ENCODE measurements at regions not wholly inside any gene's neighbourhood (a gene's known extent, or its start where the extent isn't known, plus 50 kb on each side); places are given as distances from the start of the nearest gene placed in this dataset.

DNA sequence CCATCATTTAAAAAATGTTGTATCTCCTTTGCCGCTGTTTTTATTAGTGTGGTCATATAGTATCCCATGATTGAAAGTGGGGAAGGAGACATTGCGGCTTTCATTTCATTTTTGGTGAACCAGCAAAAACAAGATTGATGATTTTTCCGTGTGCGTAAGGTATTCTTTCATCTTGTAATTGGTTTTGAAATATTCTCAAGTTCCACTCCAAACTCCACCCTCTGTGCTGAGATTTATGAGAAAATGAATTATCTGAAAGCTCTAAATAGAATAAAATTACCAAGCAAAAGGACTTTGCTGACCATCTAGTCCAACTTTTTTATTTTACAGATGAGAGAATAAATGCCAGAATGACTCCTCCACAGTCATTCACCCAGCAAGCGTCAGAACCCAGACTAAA is 103.1 kb upstream of the MPDZ start:
- no peak for TF ChIP-seq TAF1 (IDR thresholded peaks at IDR 0.05; ENCODE audit: borderline replicate concordance, low read depth, low read length)
- no peak for TF ChIP-seq POLR2AphosphoS5 (IDR thresholded peaks at IDR 0.05; ENCODE audit: low read depth, low read length)
- TF ChIP-seq POLR2A (IDR thresholded peaks at IDR 0.05; ENCODE audit: low read depth, low read length), result no peak
- FAIRE-seq (no peak), DNase-seq (ENCODE audit: insufficient read length) (no peak)

DNA sequence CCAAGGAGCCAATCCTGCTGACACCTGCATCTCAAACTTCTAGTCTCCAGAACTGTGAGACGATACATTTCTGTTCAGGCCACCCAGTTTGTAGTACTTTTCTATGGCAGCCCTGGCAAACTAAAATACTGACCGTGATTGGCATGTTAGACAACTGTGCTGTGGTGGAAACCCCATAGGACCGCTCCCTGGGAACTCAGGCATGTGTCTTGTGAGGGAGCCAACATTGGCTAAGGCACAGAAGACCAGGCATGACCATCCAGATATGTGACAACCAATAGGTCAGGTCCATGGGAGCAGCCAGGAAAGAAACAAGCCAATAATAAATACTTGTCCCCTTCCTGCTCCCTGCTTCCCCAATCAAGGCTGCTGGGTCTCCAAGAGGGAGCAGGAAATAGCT is 101.4 kb upstream of the MPDZ start:
- DNase-seq (ENCODE audit: insufficient read length) (no peak), FAIRE-seq (no peak)
- TF ChIP-seq POLR2AphosphoS5 (IDR thresholded peaks at IDR 0.05; ENCODE audit: low read depth, low read length) (no peak), POLR2A (IDR thresholded peaks at IDR 0.05; ENCODE audit: low read depth, low read length) (no peak), TAF1 (IDR thresholded peaks at IDR 0.05; ENCODE audit: borderline replicate concordance, low read depth, low read length) (no peak)

DNA sequence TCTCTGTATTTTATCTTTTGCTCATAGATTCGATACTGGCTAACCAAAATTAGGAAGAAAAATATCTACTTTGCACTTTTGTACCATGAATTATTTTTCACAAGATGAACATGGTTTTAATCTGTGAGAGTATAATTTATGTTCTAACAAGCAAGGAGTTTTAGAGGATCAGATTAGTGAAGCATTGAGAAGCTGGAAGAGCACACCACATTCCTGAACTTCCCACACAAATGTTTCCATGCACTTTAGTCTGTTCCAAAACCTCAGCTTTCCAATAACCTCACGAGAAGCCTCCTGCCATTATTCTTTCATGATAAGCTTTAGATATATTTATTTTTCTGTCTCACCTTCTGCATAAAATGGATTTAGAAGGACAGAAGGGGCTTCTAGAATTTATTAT is 98.7 kb upstream of the MPDZ start:
- FAIRE-seq (no peak), DNase-seq (ENCODE audit: insufficient read length) (no peak)
- TF ChIP-seq POLR2A (IDR thresholded peaks at IDR 0.05; ENCODE audit: low read depth, low read length) (no peak), POLR2AphosphoS5 (IDR thresholded peaks at IDR 0.05; ENCODE audit: low read depth, low read length) (no peak), TAF1 (IDR thresholded peaks at IDR 0.05; ENCODE audit: borderline replicate concordance, low read depth, low read length) (no peak)

DNA sequence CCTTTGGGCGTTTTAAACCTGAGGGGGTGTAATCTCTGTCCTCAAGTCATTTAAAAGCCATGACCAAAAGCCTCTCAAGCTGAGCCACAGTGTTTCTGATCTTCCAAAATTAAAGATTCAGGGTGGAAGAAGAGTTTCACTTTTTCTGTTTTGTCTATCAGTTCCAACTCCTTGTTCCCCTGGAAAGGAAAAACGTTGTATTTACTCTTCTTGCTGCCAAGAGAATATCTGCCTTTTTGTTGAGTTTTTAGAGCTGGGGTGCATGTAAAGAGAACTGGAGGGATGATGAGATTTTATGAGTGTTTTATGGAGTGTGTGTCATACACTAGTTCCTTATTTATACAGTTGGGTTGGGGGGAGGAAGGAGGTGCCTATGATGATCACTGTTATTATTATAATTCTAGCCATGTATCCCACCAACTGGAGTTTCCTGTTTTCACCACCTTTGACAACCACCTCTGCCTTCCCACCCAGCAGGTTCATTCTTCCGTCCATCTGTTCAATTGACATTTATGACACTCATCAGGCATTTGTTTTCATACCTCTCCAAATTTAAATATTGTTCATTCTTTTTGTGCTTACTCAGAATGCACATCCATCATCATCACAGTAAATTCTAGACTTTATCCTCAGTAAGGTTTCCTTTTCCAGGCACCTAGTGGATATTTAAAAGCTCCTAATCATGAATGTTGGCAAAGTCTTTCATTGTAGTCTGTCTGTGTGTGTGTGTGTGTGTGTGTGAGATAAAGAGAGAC is 97.9 kb upstream of the MPDZ start:
- FAIRE-seq (no peak), DNase-seq (ENCODE audit: insufficient read length) (no peak)
- TF ChIP-seq POLR2AphosphoS5 (IDR thresholded peaks at IDR 0.05; ENCODE audit: low read depth, low read length) (no peak), TAF1 (IDR thresholded peaks at IDR 0.05; ENCODE audit: borderline replicate concordance, low read depth, low read length) (no peak), POLR2A (IDR thresholded peaks at IDR 0.05; ENCODE audit: low read depth, low read length) (no peak)

DNA sequence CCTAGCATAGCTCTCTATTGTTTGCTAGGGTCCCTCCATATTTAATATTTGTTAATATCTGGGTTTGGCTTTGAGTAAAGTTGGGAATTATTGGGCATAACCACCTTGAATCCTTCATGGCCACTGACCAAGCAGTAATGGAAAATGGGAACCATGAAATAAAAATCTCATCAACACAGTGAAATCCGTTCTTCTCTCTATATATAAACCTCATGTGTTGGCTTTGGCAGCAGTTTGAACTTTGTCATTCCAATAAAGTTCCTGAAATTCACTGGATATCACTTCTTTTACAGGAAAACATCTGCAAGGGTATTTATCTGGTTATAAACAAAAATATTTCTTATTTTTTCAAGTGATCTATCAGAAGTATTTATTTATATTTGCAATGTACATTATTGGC is 93.0 kb upstream of the MPDZ start:
- DNase-seq (ENCODE audit: insufficient read length) (no peak), FAIRE-seq (no peak)
- TF ChIP-seq POLR2A (IDR thresholded peaks at IDR 0.05; ENCODE audit: low read depth, low read length), result no peak
- no peak for TF ChIP-seq POLR2AphosphoS5 (IDR thresholded peaks at IDR 0.05; ENCODE audit: low read depth, low read length)
- TF ChIP-seq TAF1 (IDR thresholded peaks at IDR 0.05; ENCODE audit: borderline replicate concordance, low read depth, low read length), result no peak

DNA sequence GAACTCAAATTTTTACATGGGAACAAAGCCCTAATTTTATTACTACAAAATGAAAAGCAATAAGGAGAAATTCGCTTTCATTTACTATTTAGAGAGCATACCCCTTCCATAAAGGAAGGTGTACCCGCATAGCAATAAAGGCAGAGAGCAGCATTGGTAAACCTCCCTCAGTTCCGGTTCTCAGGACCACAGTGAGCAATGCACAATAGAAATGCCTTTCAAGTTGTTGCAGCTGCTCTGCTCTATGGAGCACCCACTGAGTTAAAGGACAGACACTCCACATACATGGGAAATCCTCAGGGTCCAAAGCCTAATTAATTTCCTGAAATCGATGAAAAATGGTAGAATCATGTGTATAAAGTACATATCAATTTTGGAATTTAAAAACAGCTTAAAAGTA is 89.9 kb upstream of the MPDZ start:
- FAIRE-seq, result no peak
- DNase-seq (ENCODE audit: insufficient read length), result no peak
- TF ChIP-seq POLR2AphosphoS5 (IDR thresholded peaks at IDR 0.05; ENCODE audit: low read depth, low read length) (no peak), POLR2A (IDR thresholded peaks at IDR 0.05; ENCODE audit: low read depth, low read length) (no peak), TAF1 (IDR thresholded peaks at IDR 0.05; ENCODE audit: borderline replicate concordance, low read depth, low read length) (no peak)

DNA sequence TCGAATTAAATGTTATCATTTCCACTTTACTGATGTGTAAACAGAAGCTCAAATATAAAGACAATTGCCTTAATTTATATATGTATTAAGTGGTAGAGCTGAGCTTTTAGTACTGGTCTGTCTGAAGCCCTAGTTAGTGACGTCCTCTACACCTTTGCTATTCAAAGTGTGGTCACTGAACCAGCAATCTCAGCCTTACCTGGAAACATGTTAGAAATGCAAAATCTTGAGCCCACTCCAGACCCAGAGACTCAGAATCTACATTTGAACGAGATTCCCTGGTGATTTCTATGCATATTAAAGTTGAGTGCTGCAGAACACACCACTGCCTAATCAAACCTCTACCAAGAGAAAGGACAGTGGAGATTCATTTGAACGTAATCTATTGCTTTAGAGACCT is 88.3 kb upstream of the MPDZ start:
- DNase-seq (ENCODE audit: insufficient read length) (no peak), FAIRE-seq (no peak)
- TF ChIP-seq TAF1 (IDR thresholded peaks at IDR 0.05; ENCODE audit: borderline replicate concordance, low read depth, low read length), result no peak
- no peak for TF ChIP-seq POLR2A (IDR thresholded peaks at IDR 0.05; ENCODE audit: low read depth, low read length)
- TF ChIP-seq POLR2AphosphoS5 (IDR thresholded peaks at IDR 0.05; ENCODE audit: low read depth, low read length), result no peak

DNA sequence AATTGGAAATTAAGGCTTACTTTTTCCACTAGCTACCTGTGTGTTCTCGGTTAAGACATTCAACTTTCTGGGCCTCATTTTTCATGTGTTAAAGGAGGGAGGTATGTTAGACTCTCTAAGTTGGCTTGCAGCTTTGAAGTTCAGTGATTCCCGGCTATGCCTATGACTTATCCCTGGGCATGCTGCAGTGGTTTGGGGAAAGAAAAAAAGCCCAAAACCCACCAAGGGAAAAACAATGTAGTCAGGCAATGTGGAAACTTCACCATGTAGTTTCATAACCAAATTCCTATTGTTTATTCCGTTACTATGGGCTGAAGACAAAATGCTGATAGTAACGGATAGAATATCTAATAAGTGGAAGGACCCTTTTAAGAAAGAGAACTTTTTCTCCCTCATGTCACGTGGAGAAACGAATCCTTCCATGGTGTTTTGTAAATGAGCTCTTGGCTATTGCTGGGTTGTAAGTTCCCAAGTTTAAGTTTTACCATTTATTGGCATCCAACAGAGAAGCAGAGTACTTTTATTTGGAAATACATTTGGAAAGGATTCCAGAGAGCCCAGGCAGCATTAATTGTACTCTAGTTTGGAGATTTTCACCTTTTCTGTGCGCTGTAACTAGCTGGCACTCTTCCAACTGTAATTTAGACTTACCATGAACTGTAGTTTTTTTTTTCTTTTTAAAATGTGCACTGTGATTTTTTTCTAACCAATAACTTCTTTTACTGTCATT is 84.9 kb upstream of the MPDZ start:
- TF ChIP-seq POLR2A (IDR thresholded peaks at IDR 0.05; ENCODE audit: low read depth, low read length) (no peak), POLR2AphosphoS5 (IDR thresholded peaks at IDR 0.05; ENCODE audit: low read depth, low read length) (no peak), TAF1 (IDR thresholded peaks at IDR 0.05; ENCODE audit: borderline replicate concordance, low read depth, low read length) (no peak)
- DNase-seq (ENCODE audit: insufficient read length) (no peak), FAIRE-seq (no peak)

DNA sequence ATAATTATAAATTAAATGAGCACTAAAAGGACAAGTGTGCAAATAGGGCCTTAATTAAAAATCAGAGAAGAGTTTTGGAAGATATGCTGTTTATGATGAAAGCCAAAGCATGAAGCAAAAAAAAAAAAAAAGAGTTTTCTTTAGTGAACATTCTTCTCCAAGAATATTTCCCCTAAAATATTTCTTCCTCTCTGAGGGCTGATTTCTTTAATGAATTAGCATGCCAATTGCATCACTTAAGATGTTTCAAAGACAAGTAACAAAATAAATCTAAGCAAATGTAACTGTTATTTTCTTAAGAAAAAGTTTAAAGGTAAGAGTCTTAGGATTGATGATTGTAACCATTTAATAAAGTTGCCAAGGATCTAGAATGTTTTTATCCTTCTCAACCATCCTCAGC is 81.6 kb upstream of the MPDZ start:
- TF ChIP-seq POLR2AphosphoS5 (IDR thresholded peaks at IDR 0.05; ENCODE audit: low read depth, low read length), result no peak
- no peak for FAIRE-seq
- no peak for DNase-seq (ENCODE audit: insufficient read length)

DNA sequence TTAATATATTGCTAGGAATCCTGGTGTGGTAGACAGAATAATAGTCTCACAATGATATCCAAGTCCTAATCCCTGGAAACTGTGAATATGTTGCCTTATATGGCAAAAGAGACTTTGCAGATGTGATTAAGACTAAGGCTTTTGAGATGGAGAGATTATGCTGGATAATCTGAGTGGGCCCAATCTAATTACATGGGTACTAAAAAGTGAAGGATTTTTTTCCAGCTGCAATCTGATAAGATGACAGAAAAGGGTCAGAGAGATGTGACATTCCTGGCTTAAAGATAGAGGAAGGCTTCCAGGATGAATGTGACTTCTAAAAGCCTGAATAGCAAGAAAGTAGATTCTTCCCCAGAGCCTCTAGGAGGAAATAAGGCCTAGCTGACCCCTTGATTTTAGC is 80.7 kb upstream of the MPDZ start:
- TF ChIP-seq TAF1 (IDR thresholded peaks at IDR 0.05; ENCODE audit: borderline replicate concordance, low read depth, low read length) (no peak), POLR2A (IDR thresholded peaks at IDR 0.05; ENCODE audit: low read depth, low read length) (no peak), POLR2AphosphoS5 (IDR thresholded peaks at IDR 0.05; ENCODE audit: low read depth, low read length) (no peak)
- no peak for DNase-seq (ENCODE audit: insufficient read length)
- FAIRE-seq, result no peak

DNA sequence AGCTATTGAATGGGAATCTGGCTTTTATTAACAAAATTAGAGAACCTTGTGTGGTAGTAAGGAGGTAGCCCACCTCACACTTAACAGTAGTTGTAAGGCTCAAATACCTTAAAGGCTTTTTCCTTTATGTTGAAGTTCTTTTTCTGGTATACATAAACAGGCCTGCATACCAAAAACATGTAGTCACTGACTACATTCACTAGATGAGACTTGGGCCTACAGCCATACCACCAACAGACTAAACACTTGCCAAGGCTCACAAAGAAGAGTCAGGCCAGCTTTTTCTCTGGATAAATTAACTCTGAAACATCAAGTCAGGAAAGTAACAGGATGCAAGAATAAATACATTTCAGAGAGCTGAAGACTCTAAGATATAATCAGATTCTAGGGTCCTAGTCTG is 78.6 kb upstream of the MPDZ start:
- no peak for FAIRE-seq
- TF ChIP-seq POLR2AphosphoS5 (IDR thresholded peaks at IDR 0.05; ENCODE audit: low read depth, low read length) (no peak), TAF1 (IDR thresholded peaks at IDR 0.05; ENCODE audit: borderline replicate concordance, low read depth, low read length) (no peak), POLR2A (IDR thresholded peaks at IDR 0.05; ENCODE audit: low read depth, low read length) (no peak)
- no peak for DNase-seq (ENCODE audit: insufficient read length)

DNA sequence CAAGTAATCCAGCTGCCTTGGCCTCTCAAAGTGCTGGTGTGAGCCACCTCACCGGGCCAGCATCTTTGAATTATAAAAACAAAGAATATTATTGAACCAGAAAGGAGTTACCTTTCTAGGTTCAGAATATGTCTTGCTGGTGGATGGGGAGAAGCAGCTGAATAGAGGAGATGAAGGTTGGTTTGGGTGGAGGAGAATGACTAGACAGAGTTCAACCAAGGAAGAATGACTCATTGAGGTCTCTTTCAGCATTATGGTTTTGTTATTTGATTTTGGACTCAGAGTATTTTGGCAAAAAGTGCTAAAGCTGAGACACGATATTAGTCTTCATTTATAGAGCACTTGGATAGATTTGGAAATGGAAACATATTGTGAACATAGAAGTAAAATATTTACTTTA is 75.2 kb upstream of the MPDZ start:
- DNase-seq (ENCODE audit: insufficient read length), result no peak
- TF ChIP-seq TAF1 (IDR thresholded peaks at IDR 0.05; ENCODE audit: borderline replicate concordance, low read depth, low read length), result no peak
- TF ChIP-seq POLR2AphosphoS5 (IDR thresholded peaks at IDR 0.05; ENCODE audit: low read depth, low read length), result no peak
- no peak for TF ChIP-seq POLR2A (IDR thresholded peaks at IDR 0.05; ENCODE audit: low read depth, low read length)

More for the DNA sequence above, 75.2 kb upstream of the MPDZ start:
- FAIRE-seq, result no peak

All from GM12892 (cell line).